GM03348 (cell line): ENCODE measurements at regions not wholly inside any gene's neighbourhood (a gene's known extent, or its start where the extent isn't known, plus 50 kb on each side); places are given as distances from the start of the nearest gene placed in this dataset.

Source experiments
- DNase-seq: peaks from one replicate; pipeline ENCODE4 v3.0.0; 2012; ENCODE audit warnings: low spot score

- DNase-seq = no peak
Measured at GRCh38 chr12:74906224-74906623, 303.4 kb downstream of the KCNC2 start.

GRCh38 chr12:74910831-74911230 lies 298.8 kb downstream of the KCNC2 start:
- DNase-seq = no peak

- no peak for DNase-seq
Measured at GRCh38 chr12:74914378-74914777, 295.3 kb downstream of the KCNC2 start.

GRCh38 chr12:74915718-74916117 lies 293.9 kb downstream of the KCNC2 start:
- no peak for DNase-seq

- DNase-seq = no peak
Measured at GRCh38 chr12:74917743-74918142, 291.9 kb downstream of the KCNC2 start.

- no peak for DNase-seq
Measured at GRCh38 chr12:74918291-74918690, 291.3 kb downstream of the KCNC2 start.

GRCh38 chr12:74922117-74922516 lies 287.5 kb downstream of the KCNC2 start:
- DNase-seq = no peak

- no peak for DNase-seq
Measured at GRCh38 chr12:74922642-74923041, 287.0 kb downstream of the KCNC2 start.

GRCh38 chr12:74941670-74942069 lies 268.0 kb downstream of the KCNC2 start:
- no peak for DNase-seq

GRCh38 chr12:74945771-74946198 lies 263.9 kb downstream of the KCNC2 start:
- no peak for DNase-seq

GRCh38 chr12:74953697-74954096 lies 255.9 kb downstream of the KCNC2 start:
- DNase-seq = no peak

GRCh38 chr12:74957231-74957630 lies 252.4 kb downstream of the KCNC2 start:
- no peak for DNase-seq

- no peak for DNase-seq
Measured at GRCh38 chr12:74957634-74958033, 252.0 kb downstream of the KCNC2 start.

GRCh38 chr12:74959657-74960056 lies 250.0 kb downstream of the KCNC2 start:
- DNase-seq = no peak

- no peak for DNase-seq
Measured at GRCh38 chr12:74963304-74963703, 246.3 kb downstream of the KCNC2 start.

- DNase-seq = no peak
Measured at GRCh38 chr12:74963867-74964331, 245.7 kb downstream of the KCNC2 start.

GRCh38 chr12:74964390-74964789 lies 245.2 kb downstream of the KCNC2 start:
- no peak for DNase-seq

GRCh38 chr12:74971201-74971600 lies 238.4 kb downstream of the KCNC2 start:
- DNase-seq = no peak

- no peak for DNase-seq
Measured at GRCh38 chr12:74977832-74978481, 231.7 kb downstream of the KCNC2 start.

GRCh38 chr12:74980510-74980909 lies 229.1 kb downstream of the KCNC2 start:
- no peak for DNase-seq

- DNase-seq = no peak
Measured at GRCh38 chr12:74981541-74981940, 228.1 kb downstream of the KCNC2 start.

- no peak for DNase-seq
Measured at GRCh38 chr12:74983917-74984316, 225.7 kb downstream of the KCNC2 start.

GRCh38 chr12:74984631-74985030 lies 225.0 kb downstream of the KCNC2 start:
- no peak for DNase-seq

GRCh38 chr12:74985293-74985985 lies 224.2 kb downstream of the KCNC2 start:
- DNase-seq = no peak
